C4-2B (cell line): ENCODE measurements at regions not wholly inside any gene's neighbourhood (a gene's known extent, or its start where the extent isn't known, plus 50 kb on each side); places are given as distances from the start of the nearest gene placed in this dataset.
"Not testable (repeated sequence)": the region's sequence is repeated elsewhere in the genome, so short reads cannot be mapped to it uniquely, and the experiment has no call there.

Experiments
- CTCF ChIP-seq: fragments of 450-650 bp; conservative IDR thresholded peaks from 2 replicates; pipeline ENCODE4 v1.5.1; 2017; ENCODE audit warnings: mild to moderate bottlenecking
- ZFX ChIP-seq: fragments of 450-650 bp; IDR thresholded peaks from 2 replicates; pipeline ENCODE4 v1.6.1; 2017

DNA sequence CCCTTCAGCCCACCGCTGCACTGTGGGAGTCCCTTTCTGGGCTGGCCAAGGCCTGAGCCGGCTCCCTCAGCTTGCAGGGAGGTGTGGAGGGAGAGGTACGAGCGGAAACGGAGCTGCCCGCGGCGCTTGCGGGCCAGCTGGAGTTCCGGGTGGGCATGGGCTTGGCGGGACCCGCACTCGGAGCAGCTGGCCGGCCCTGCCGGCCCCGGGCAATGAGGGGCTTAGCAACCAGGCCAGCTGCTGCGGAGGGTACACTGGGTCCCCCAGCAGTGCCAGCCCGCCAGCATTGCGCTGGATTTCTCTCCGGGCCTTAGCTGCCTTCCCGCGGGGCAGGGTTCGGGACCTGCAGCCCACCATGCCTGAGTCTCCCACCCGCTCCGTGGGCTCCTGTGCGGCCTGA is 620.6 kb downstream of the SLITRK5 start:
- TF ChIP-seq CTCF, ZFX: not testable (repeated sequence)
